Panc1 (cell line): ENCODE measurements at regions not wholly inside any gene's neighbourhood (a gene's known extent, or its start where the extent isn't known, plus 50 kb on each side); places are given as distances from the start of the nearest gene placed in this dataset.

Experiments used
- ATAC-seq: fragments of 200-7000 bp; cut with Tn5 transposase; 2 replicates; pipeline ENCODE4 v1.9.1; 2020; ENCODE audit warnings: mild to moderate bottlenecking, moderate library complexity
- BruUV-seq: library from RNA; stranded (reverse); fragments of 400-500 nt; replicated peaks from 2 replicates; lab custom pipeline; 2021; lab: Mats Ljungman, UMichigan
- CTCF ChIA-PET: fragments of 300-600 bp; sonication (Branson Sonifier 250); formaldehyde crosslinking; loops from one replicate; lab custom pipeline; 2022; ENCODE audit warnings: antibody characterized with exemption; lab: Charles Lee
- POLR2A ChIA-PET: fragments of 300-600 bp; sonication (Branson Sonifier 250); formaldehyde crosslinking; loops from one replicate; lab custom pipeline; 2022; ENCODE audit warnings: antibody characterized with exemption; lab: Charles Lee
- DNase-seq: peaks from one replicate; pipeline ENCODE4 v3.0.0-alpha.2; 2010; ENCODE audit warnings: low read depth, low spot score
- H3K27ac ChIP-seq: 2 replicates; pipeline ENCODE4 v1.5.1; 2011; ENCODE audit warnings: mild to moderate bottlenecking, low read length, inconsistent platforms
- H3K27me3 ChIP-seq: fragments of 200-500 bp; sonication (Bioruptor generic); 2 replicates; pipeline ENCODE4 v1.6.0; 2014; ENCODE audit warnings: low read length, inconsistent platforms; ENCODE audit not compliant: control insufficient read depth, insufficient read depth
- H3K36me3 ChIP-seq: fragments of 200-500 bp; sonication (Bioruptor generic); 2 replicates; pipeline ENCODE4 v1.5.1; 2014; ENCODE audit warnings: inconsistent platforms, mild to moderate bottlenecking, low read length, moderate library complexity; ENCODE audit not compliant: control insufficient read depth, insufficient read depth
- H3K4me1 ChIP-seq: 2 replicates; pipeline ENCODE4 v1.5.1; 2011; ENCODE audit warnings: inconsistent platforms, mild to moderate bottlenecking, low read length, moderate library complexity; ENCODE audit not compliant: control insufficient read depth, insufficient read depth
- H3K4me3 ChIP-seq, 2 experiments: 2 replicates each; pipeline ENCODE4 v1.5.1; 2011 to 2012; ENCODE audit warnings: low read depth in 2 of 2, low read length in 2 of 2, mild to moderate bottlenecking in 2 of 2, inconsistent platforms in 1 of 2, moderate library complexity in 1 of 2
- H3K9me3 ChIP-seq: fragments of 200-500 bp; sonication (Bioruptor generic); 2 replicates; pipeline ENCODE4 v1.5.1; 2014; ENCODE audit warnings: low read depth, mild to moderate bottlenecking, inconsistent platforms, low read length, moderate library complexity; ENCODE audit not compliant: control insufficient read depth, insufficient read depth
- CTCF ChIP-seq: fragments of 450-650 bp; IDR thresholded peaks from 2 replicates; pipeline ENCODE4 v1.5.1; 2017; ENCODE audit warnings: mild to moderate bottlenecking
- POLR2AphosphoS5 ChIP-seq: IDR thresholded peaks from 2 replicates; pipeline ENCODE4 v1.6.1; 2012; ENCODE audit warnings: mild to moderate bottlenecking, low read depth, low read length, moderate library complexity
- REST ChIP-seq, 2 experiments: IDR thresholded peaks; 2 replicates each; pipeline ENCODE4 v1.6.1; 2011 to 2012; ENCODE audit warnings: low read depth in 2 of 2, control low read depth in 1 of 2, low read length in 1 of 2, mild to moderate bottlenecking in 1 of 2, moderate library complexity in 1 of 2; ENCODE audit not compliant: insufficient read depth in 1 of 2
- SIN3A ChIP-seq: IDR thresholded peaks from 2 replicates; pipeline ENCODE4 v1.6.1; 2012; ENCODE audit warnings: low read depth, mild to moderate bottlenecking, low read length, moderate library complexity, borderline replicate concordance; ENCODE audit not compliant: insufficient read depth
- TCF7L2 ChIP-seq: IDR thresholded peaks from 2 replicates; pipeline ENCODE4 v1.6.1; 2011; ENCODE audit warnings: mild to moderate bottlenecking, low read depth, low read length, inconsistent platforms
- in situ Hi-C: cut with HindIII; loops from 2 replicates; pipeline ENCODE4 v1.10.0; 2016; ENCODE audit warnings: low sequenced_read_pairs, low pct_unique_long_range_greater_than_20kb
- intact Hi-C: fragments of 100-400 bp; cut with micrococcal nuclease; formaldehyde crosslinking; loops from one replicate; pipeline ENCODE4 v1.10.0; 2022; ENCODE audit not compliant: unreplicated experiment

GRCh38 chr19:13634658-13635057 lies 128.4 kb upstream of the CACNA1A start:
- Histone ChIP-seq H3K4me3 (no peak overlapping the region), H3K36me3 (no peaks in the 10 kb centered on the region), H3K9me3 (0 out of 2 replicates have a peak, but pooled peaks cover 4% of the 10 kb centered on the region), H3K27ac (no peak overlapping the region), H3K27me3 (no peaks in the 10 kb centered on the region), H3K4me1 (no peaks in the 10 kb centered on the region)
- ChIA-PET POLR2A (interaction anchor here (0.6 kb wide), 1 partner anchor 265 kb away, joined by 5 read pairs; no protein-coding TSS in a partner anchor), CTCF (no interaction called here)
- DNase-seq = no peak
- no peak for ATAC-seq
- TF ChIP-seq TCF7L2 (no peak), REST (IDR thresholded peaks at IDR 0.05; ENCODE audit: insufficient read depth in 1 of 2, low read depth in 2 of 2, low read length in 1 of 2) (no peak), SIN3A (no peak), POLR2AphosphoS5 (no peak), CTCF (no peak)
- no TSS peak for BruUV-seq
- intact Hi-C loops (no loop called here), in situ Hi-C loops (no loop called here)

- Histone ChIP-seq H3K4me1 (no peaks in the 10 kb centered on the region), H3K9me3 (0 out of 2 replicates have a peak, but pooled peaks cover 4% of the 10 kb centered on the region), H3K36me3 (no peaks in the 10 kb centered on the region), H3K4me3 (no peak overlapping the region), H3K27ac (no peak overlapping the region; the same call in 1 of the 2 replicates), H3K27me3 (no peaks in the 10 kb centered on the region)
- no TSS peak for BruUV-seq
- ChIA-PET CTCF (no interaction called here), POLR2A (no interaction called here)
- in situ Hi-C loops = no loop called here
- TF ChIP-seq CTCF = no peak
- no peak for TF ChIP-seq TCF7L2
- TF ChIP-seq SIN3A = no peak
- no peak for TF ChIP-seq REST (IDR thresholded peaks at IDR 0.05; ENCODE audit: insufficient read depth in 1 of 2, low read depth in 2 of 2, low read length in 1 of 2)
- TF ChIP-seq POLR2AphosphoS5 = no peak
- DNase-seq (no peak), ATAC-seq (no peak)
- intact Hi-C loops = no loop called here
Observed at GRCh38 chr19:13633522-13633922, 127.2 kb upstream of the CACNA1A start.
